CD4-positive, alpha-beta T cell treated with Interleukin-15 for 4 hours (primary cell): ENCODE measurements at regions not wholly inside any gene's neighbourhood (a gene's known extent, or its start where the extent isn't known, plus 50 kb on each side); places are given as distances from the start of the nearest gene placed in this dataset.
"Not testable (repeated sequence)": the region's sequence is repeated elsewhere in the genome, so short reads cannot be mapped to it uniquely, and the experiment has no call there.

ENCODE experiments used
- DNase-seq: peaks from one replicate; pipeline ENCODE4 v3.0.0-alpha.2; 2020; ENCODE audit warnings: low spot score

GRCh38 chr9:65395121-65395520 lies 110.1 kb upstream of the FOXD4L5 start:
- DNase-seq, result not testable (repeated sequence)

DNA sequence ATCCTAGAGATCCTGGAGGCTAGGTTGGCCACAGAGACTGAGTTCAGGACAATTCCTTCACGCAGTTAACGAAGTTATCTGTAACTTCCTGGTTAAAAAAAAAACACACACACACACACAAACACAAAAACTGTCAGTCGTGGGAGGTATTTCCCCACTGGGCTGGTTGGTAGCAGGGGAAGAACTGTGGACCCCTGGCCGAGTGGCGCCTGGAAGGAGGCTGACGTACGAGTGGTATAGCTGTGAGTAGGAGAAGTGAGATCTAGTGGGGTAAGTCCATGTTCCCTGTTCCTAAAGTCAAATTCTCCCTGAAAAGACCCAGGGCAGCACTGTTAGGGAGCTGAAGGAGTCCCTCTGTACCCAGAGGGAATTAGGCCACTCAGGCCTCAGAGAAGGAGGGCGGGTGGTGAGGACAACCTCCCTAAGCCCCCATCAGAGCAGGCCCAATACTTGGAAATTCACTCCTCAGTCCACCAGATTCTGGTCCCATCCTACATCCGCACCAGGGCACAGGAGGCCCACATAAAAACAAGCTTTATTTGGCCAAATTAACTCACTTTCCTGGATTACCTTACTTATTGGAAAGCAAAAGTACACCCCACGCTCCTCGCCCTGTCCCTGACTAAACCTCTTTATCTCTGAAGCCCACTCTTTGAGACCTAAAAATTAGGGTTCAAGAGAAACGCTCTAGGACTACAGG lies 108.3 kb upstream of the FOXD4L5 start:
- DNase-seq, result not testable (repeated sequence)

DNA sequence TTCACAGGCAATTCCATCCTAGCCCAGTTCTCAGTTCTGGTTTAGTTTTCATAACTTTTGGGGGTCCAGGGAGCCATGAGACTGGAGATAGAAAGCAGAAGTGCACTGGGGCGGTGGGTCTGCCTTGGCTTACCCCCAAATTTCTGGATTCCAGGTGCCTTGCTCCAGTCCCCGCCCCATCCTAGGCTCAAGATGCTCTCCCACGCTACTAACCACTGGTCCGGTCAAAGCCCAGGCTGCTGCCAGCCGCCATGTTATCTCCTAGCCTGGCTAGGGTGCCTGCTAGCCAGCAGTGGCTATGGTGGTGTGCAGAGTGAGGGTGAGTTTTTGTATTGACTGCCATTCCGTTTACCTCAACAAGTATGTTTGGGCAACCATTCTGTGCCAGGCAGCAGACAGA lies 107.6 kb upstream of the FOXD4L5 start:
- DNase-seq, result not testable (repeated sequence)

GRCh38 chr9:65389710-65390109 lies 104.7 kb upstream of the FOXD4L5 start:
- DNase-seq, result peak; percentile 13

GRCh38 chr9:65389216-65389615 lies 104.2 kb upstream of the FOXD4L5 start:
- DNase-seq, result not testable (repeated sequence)

GRCh38 chr9:65386699-65387098 lies 101.7 kb upstream of the FOXD4L5 start:
- DNase-seq, result peak; percentile 71

DNA sequence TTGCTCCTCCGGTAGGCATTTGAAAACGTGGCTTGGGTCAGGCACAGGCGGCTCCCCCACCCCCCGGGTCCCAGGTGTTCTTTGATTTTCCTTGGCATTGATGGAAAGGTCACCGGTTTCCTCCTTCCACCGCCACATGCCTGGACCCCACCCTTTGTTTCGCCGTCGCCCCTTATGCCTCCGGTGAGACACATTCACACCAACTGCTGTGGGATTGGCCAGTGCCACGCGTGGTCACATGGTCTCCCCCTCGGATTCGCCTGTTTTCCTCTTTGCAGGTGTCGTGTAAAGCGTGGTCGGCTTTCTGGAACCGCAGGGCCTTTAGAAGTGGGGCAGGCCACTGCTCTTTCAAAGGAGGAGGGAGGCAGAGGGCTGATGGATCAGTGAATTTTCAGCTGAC lies 101.2 kb upstream of the FOXD4L5 start:
- not testable (repeated sequence) for DNase-seq

DNA sequence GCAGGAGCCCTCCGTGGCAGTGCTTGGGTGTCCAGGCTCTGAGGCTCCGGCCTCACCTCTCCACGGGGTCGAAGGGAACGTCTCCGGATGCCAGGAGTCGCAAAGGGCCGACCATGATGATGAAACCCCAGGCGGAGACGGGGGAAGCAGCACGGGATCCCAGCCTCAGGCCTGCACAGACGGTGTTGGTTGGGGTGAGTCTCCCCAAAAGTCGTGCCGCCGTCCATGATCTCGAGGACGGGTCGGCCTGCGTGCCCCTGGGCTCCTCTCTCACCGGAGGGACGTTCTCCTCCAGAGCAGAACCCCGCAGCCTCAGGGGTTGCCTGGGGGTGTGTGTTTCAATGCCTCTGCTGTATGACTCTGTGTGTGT lies 100.6 kb upstream of the FOXD4L5 start:
- DNase-seq, result not testable (repeated sequence)

GRCh38 chr9:65384759-65385654 lies 100.0 kb upstream of the FOXD4L5 start:
- DNase-seq, result not testable (repeated sequence)

GRCh38 chr9:65384066-65384465 lies 99.1 kb upstream of the FOXD4L5 start:
- not testable (repeated sequence) for DNase-seq

DNA sequence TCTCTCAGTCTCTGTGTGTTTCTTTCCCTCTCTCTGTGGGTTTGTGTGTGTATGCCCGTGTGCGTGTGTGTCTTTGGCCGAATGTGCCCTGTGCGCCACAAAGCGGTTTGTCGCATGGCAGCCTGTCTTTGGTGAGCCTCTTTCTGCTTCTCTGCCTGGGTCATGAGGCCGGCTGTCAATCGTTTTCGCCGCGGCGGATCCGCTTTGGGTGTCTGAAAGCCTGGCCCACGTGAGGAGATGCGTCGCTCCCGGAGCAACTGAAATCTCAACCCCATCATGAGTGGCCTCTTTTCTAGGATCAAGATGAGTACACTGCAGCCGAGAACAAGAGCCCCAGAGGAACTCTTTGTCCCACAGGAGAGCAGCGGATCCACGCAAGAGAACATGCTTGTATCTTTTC lies 98.6 kb upstream of the FOXD4L5 start:
- DNase-seq, result not testable (repeated sequence)

DNA sequence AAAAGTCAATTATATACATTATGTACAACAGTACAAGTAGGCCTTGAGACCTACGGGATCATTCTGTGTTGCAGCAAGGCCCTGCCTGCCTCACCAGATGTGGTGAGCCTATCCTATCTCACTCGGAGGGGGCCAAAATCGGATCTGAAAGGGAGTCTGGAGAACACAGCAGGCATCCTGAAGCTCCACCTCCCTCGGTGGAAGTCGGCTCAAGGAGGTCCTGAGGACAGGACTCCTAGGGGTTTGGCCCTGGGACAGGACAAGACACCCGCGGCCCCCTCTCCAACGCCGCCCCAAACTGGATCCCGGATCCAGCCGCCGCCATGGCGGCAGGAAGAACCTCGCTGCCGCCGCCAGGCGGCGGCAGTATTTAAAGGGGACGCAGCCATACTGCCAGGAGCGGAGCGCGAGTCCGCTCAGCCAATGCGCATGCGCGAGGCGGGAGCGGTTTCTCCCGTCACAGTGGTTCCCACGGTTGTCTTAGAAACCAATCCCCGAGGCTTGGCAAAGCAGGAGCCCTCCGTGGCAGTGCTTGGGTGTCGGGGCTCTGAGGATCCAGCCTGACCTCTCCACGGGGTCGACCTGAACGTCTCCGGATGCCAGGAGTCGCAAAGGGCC lies 97.8 kb upstream of the FOXD4L5 start:
- DNase-seq, result not testable (repeated sequence)
